Renal pelvis (tissue), 1 donor: ENCODE measurements at regions not wholly inside any gene's neighbourhood (a gene's known extent, or its start where the extent isn't known, plus 50 kb on each side); places are given as distances from the start of the nearest gene placed in this dataset.

Source experiments
- DNase-seq: peaks from one replicate; pipeline ENCODE4 v3.0.0-alpha.2; 2013

DNA sequence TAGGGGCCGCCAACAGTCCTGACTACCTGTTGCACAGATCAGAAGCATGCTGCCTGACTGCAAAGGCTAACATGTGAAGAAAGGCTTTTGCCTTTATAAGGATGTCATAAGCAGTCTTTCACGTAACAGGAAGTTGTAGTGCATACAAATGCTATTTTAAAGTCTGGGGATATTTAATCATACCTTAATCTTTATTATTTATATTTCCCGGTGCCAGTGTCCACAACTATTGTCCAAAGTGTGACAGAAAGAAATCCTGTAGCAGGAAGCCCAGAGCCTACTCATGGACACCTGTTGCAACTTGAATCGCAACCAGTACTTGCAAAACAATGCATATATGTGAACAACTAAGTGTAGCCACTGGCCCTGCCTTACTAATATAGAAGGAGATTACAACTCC, 235.8 kb downstream of the ALDH8A1 start:
- DNase-seq: no peak

DNA sequence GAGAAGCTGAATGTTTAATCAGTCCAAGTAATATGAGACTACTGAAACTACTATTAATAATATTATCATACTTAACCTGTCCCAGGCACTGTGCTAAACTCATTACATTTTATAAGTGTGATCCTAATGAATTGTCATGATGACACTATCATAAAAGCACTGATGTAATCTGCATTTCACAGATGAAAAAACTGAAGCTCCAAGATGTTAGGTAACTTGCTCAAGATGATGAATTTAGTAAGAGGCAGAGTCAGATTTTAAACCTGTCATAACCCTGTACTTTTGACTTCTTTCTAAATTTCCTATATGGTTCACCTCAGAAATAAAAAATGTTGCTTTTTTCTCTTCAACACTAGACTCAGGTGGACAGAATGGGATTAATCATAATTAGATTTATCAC, 237.6 kb downstream of the ALDH8A1 start:
- no peak for DNase-seq

DNA sequence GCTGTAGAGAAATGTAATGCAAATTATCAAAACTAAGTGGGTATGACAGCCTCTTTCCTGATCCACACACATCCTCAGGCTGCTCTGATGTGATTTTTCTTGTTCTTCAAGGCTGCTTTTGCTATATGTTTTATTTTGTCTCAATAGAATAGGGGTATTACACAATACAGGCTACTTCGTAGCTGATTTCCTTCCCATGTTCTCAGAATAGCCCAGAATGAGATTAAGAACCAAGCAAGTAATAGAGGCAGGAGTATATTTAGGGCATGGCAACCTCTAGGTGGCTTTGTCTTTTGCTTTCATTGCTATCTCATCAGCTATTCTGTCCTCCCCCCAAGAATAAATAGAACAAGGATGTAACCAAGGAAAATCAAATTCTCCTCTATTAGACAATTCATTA, 241.8 kb downstream of the ALDH8A1 start:
- DNase-seq: no peak

DNA sequence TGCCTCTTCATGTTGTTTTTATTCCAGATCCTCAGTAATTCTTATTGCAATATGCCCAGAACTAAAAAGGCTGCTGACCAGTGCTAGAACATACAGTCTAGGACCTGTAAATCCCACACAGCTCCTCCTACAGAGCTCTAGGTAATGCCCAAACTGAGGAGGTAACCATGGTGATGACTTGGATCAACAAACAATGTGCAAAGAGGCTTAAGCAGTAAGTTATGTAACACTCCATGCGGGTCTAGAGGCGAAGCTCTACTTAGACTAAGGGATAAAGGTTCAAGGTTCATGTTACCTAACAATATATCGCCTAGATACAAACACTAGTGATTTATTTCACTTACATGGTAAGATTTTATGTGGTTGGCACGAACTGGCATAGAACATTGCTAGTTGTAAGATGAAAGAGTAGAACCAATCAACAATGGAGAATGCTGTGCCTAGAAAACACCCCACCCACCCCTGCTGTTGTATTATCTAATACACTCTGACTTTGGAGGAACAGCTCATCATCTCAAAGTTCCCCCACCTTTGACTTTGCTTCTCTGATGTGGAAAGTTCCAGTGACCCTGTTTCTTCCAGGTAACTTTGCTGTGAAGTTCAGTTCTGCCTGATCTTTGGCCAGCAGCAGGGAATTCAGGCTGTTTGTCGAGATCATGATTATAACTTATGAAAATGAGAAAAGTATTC, 242.4 kb downstream of the ALDH8A1 start:
- no peak for DNase-seq

DNA sequence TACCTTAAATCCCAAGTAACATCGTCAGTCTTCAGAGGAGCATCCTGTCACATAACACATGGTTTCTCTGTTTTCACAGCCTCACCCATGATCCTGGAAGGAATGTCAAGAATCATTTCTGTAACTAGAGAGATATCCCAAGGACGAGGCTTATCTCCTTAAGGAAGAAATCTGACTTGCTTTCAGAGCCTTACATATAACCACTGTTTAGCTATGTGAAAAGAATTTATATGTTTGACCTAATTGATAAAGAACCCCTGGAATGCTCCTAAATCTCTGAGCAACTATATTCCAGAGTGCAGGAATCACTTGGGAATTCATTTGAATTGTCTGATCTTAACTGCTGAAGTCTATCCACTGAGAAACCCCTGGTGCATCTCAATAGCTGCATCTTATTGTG, 243.1 kb downstream of the ALDH8A1 start:
- DNase-seq: no peak

DNA sequence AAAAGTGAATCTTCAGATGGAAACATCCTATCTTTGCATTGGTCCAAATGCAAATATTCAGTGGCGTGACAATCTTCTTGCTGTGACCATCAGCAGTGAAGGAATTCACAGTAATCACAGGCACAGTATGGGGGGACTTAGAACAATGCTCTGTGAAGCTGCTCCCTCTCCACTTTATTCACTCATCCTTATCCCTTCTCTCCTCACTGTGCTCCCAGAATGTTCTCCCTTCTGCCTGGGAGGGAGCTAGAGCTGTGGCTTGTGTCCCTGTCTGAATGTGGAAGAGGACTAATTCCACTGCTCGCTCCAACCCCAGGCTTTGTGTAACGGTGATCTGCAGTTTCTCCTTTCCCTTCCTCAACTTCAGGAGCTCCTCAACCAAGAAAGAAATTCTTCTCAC, 243.7 kb downstream of the ALDH8A1 start:
- no peak for DNase-seq

DNA sequence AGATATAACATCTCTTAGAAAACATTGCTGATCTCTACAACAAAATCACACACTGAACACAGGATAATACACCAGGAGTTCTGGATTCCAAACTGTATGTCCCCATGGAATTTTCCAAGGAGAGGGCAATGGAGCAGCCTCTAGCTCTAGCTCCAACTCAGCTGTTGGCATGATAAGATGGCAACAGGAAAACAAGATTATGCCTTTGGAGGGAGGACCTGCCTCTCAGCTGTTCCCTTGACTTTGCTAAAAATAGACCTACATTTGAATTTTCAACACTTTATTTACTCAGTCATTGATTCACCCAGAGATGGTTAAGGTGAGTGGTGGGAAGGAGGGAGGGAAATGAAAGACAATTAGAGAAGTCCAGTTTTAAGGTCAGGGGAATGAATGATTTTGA, 246.7 kb downstream of the ALDH8A1 start:
- no peak for DNase-seq

DNA sequence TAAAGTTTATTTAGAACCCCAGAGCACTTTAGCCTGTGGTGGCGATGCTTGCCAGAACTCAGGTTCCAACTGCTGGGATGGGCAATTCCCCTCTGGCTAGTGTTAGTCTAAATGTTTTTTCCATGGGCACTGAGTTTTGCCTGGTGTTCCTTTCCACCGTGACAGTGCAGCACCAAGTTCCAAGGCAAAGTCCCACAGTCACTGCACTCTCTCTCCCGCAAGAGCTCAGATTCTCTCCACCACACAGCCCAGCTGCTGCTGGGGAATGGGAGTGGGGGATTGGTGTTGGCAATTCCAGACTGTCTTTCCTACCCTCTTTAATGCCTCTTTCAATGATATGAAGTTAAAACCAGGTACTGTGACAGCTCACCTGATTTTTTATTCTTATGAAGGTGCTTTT, 247.6 kb downstream of the ALDH8A1 start:
- DNase-seq: no peak

DNA sequence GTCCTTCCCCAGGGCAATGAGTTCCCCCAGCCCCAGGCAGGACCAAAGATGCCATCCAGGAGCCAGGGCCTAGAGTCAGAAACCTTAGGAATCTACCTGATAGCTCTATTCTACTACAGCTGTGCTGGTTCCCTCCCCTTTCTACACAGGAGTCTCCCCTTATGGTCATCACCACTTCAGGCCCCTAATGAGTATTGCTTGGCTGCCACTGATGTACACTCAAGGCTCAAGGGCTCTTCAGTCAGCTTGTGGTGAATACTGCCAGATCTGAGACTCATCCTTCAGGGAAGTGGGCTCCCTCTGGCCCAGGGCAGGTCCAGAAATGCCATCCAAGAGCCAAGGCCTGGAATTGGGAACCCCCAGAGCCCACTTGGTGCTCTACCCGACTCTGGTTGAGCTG, 248.6 kb downstream of the ALDH8A1 start:
- no peak for DNase-seq

DNA sequence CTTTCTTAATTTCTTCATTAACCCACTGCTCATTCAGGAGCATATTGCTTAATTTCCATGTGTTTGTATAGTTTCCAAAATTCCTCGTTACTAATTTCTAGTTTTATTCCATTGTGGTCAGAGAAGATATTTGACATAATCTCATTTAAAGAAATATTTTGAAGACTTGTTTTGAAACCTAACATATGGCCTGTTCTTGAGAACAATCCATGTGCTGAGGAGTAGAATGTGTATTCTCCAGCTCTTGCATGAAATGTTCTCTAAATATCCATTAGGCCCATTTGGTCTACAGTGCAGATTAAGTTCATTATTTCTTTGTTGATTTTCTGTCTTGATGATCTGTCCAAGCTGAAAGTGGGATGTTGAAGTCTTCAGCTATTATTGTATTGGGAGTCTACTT, 251.7 kb downstream of the ALDH8A1 start:
- no peak for DNase-seq

DNA sequence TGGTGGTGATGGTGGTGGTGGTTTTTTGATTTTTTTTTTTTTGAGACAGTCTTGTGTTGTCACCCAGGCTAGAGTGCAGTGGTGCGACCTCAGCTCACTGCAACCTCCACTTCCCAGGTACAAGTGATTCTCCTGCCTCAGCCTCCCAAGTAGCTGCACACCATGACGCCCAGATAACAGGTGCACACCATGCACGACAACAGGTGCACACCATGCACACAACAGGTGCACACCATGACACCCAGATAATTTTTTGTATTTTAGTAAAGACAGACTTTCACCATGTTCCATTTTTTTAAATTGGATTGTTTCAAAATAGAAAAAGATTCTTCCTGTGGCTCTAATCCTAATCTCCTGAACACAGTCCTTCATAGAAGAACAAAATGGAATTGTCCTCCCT, 257.9 kb downstream of the ALDH8A1 start:
- no peak for DNase-seq

DNA sequence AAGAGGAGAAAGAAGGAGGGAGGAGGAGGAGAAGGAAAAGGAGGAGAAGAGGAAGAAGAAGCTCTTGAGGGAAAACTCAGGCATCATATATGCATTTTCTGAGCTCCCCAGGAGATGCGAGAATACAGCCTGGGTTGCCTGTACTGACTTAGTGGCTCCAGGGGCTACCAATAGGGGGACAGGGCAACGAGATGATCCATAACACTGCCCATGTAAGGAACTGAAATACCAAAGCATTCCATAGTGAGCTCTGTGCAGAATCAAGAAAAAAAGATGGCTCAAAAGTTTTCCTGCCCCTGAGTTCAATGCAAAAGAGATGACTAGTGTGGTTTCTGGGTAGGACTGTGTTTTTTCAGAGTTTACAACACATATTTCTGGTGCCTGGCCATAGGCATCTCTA, 258.7 kb downstream of the ALDH8A1 start:
- DNase-seq: no peak

DNA sequence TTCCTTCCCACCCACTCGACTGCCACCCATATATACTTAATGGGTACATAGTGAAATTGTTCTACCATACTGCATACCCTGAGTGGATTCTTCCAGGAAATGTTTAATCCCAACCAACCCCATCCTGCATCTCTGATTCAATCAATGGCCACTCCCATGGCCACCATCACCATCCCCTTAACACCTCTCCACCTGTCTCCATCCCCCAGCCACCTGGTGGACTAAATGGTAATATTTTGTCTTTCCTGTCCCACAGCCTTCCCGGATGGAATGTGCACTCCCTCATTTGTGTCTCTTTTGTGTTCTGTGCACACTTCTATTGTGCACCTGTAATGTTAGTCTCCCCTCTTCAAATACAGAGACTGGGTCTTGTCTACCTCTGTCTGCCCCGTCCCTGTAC, 259.9 kb downstream of the ALDH8A1 start:
- no peak for DNase-seq

DNA sequence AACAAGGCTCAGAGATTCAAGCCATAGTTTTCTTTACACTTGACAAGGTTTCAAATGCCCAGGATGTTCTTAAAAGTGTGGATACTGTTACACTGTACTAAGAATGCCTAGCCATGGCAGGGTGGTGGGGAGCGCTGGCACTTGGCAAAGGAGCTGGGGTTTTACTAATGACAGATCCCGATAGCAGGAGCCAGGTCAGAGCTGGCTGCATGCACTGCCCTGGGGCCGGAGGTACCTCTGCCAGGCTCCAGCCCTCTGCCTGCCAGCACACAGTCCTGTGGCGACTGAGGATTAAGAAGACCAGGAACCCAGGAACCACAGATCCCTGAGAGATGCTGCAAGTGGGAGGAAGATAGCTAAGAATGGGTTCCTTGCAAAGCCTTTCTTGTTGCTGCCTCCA, 260.3 kb downstream of the ALDH8A1 start:
- DNase-seq: no peak

DNA sequence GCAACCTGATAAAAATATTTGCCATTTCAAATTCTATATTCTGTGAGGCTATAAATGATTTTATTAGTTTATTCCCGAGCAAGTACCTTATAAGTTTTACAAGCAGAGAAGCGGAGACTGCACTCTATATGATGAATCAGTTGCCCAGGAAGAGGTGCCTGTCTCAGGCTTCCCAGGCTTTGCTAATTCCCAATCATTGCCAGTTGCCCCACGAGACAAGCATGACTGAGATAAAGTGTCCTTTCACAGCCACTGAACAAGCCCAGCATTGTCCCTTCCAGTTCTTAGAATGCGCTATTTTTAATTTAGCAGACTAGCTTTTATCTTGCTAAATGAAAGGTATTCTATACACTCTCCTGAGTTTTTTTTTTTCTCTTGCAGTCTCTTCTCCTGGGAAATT, 260.7 kb downstream of the ALDH8A1 start:
- DNase-seq: no peak

DNA sequence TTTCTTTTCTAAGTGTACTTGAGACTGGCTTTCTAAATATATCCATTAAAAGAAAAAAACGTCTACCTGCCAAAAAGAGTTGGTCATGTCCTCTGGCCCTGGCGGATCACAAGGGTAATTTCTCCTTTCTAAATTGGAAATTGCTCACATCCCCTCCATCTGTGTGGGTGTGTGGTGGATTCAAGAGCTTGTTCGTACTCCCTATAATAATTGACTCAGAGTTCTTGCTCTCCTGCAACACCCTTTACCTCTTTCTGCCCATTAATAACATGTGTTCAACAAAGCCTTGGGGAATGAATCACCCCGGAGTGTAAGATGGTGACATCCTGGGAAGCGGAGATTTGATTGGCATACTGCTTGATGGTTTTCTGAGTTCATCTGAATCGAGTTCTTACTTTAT, 263.8 kb downstream of the ALDH8A1 start:
- DNase-seq: no peak

DNA sequence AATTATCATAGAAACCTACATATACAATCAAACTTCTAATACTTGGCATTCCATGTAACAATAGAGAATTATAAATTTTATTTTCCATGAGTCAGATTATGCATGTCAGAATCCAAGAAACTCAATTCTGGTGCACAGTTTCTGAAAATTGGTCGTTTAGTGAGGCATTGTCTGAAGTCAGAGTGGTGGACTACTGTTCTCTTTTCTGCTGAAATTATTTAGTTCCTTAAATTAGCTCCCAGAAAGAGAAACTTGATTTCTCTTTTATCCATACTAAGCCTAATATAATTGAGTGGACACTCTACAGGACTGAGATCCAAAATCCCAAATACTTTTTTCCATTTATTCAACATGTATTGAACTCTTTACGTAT, 265.5 kb downstream of the ALDH8A1 start:
- DNase-seq: no peak

DNA sequence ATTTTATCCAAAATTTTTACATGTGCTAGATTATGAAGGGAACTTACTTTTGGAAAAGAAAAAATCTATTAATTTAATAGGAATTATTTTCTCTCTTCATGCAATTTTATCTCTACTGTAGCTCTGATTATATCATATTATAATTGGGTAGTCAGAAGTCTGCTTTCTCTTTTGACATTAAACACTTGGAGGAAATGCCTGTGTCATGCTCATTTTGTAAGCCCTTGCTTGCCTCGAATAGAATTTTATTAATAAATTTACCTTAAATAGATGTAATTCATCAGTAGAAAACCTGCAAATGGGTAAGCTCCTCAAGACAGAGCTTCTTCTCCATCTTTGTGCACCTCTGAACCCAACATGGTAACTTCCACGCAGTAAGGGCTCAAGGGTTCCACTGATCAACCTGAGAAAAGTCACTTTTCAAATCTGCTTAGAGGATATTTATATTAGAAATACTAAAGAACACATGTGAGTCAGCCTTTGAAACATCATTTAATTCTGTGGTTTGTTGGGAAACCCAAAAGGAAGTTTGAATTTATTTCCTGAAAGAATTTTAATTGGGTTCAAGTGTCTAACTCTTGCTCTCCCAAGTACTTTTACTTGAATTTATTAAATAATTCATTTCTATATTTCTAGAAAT, 266.0 kb downstream of the ALDH8A1 start:
- DNase-seq: no peak

DNA sequence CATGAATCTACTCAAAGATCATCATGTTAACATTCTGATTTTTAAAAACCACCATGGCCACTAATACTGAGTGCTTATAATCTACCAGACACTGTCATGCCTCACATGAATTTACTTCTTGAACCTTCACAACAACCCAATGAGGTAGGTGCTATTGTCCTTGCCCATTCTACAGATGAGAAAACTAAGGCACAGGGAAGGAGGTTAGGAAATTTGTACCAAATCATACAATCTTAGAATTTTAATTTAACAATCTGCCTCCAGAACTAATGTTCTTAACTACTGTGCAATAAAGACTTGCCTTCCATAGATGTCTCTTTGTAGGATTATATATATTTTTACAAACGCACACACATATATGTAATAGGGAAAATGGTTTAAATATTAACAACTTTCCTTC, 269.5 kb downstream of the ALDH8A1 start:
- DNase-seq: no peak

DNA sequence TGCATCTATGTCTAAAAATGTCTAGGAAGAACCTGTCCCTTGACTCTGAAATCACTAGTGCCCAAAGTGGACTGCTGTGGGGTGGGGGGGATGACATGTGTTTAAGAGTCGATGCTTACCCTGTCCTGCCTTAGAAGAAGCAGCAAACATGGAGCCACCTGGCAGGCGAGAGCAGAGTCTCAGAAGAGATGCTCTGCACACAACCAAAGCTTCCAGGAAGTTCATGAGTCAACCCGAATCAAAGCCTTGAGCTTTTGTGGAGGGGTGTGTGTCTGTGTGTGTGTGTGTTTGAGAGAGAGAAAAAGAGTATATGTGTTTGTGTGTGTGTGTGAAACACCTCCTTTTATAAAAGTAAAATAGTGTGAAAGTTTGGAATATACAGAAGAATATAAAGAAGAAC, 269.9 kb downstream of the ALDH8A1 start:
- DNase-seq: no peak

DNA sequence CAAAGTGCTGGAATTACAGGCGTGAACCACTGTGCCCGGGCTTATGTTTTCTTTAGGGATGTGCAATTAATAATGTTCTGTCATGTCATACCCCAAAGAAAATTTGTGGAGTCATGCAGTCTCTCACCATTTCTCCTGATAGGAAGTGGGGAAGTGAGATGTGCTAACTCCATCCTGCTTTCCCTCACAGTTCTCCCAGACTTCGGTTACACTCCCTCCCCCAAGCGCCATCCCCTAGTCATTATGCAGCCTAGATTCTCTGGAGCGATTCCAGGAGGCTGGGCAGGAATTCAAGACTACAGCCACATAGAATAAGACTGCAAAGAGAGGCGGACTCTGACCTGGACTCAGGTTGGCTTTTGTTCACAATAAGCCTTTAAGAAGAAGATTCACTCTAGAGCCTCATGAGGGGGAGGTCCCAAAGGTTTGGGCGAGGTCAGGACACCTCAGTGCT, 271.4 kb downstream of the ALDH8A1 start:
- peak; percentile 62 for DNase-seq

DNA sequence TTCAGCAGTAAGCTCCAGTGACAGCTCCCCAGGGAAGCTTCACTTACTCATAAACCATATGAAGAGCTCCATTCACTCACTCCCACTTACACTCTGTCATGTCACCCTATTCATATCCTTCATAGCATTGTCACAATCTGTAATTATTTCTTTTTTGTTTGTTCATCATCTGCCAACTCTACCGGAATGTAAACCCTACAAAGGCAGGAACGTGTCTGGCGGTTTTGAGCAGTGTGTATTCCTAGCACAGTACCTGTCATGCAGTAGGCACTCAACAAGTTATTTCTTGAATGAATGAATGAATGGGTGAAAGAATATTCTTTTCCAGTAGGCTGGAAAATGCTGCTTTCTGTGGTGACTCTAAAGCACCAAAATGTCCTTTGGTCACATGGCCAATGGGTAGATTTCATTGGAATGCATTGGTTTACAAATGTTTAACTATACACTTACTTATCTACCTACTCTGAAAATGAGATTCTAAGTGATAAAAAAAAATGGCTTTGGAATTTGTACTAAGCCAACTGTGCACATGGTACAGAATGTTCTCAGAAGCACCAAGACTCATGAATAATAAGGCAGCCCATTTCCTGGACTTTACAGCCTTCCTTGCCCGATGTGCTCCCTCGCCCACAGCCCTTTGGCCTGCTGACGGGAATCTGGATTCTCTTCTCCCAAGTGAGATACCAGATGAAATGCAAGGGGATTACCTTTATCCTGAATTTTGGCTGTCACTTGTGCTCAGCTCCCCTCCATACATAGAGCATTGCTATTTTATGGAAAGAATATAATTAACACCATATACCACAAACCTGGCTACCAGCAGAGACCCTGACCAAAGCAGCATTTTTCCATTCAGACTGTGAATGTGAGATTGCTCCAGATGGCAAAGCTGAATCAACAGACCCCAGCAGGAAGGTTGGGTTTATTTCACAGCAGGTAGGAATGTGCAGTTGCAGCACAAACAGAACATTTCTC, 273.3 kb downstream of the ALDH8A1 start:
- DNase-seq: no peak
